Type B pancreatic cell (in vitro differentiated cells): ENCODE measurements at regions not wholly inside any gene's neighbourhood (a gene's known extent, or its start where the extent isn't known, plus 50 kb on each side); places are given as distances from the start of the nearest gene placed in this dataset.

Experiments used
- DNase-seq: peaks from one replicate; pipeline ENCODE4 v3.0.0; 2021; ENCODE audit warnings: mixed read lengths; ENCODE audit not compliant: unreplicated experiment; ENCODE audit errors: extremely low spot score
- H3K27ac Mint-ChIP-seq: 2 replicates; pipeline ENCODE4 v1.8.0; 2021; ENCODE audit warnings: mild to moderate bottlenecking, mixed read lengths
- H3K27me3 Mint-ChIP-seq: 2 replicates; pipeline ENCODE4 v1.8.0; 2021; ENCODE audit warnings: mixed read lengths
- H3K36me3 Mint-ChIP-seq: 2 replicates; pipeline ENCODE4 v1.8.0; 2021; ENCODE audit warnings: mixed read lengths
- H3K4me1 Mint-ChIP-seq: one replicate; pipeline ENCODE4 v1.8.0; 2021; ENCODE audit warnings: mixed read lengths; ENCODE audit not compliant: unreplicated experiment
- H3K4me3 Mint-ChIP-seq: 2 replicates; pipeline ENCODE4 v1.8.0; 2021; ENCODE audit warnings: mild to moderate bottlenecking, mixed read lengths
- H3K9me3 Mint-ChIP-seq: 2 replicates; pipeline ENCODE4 v1.8.0; 2021; ENCODE audit warnings: mixed read lengths
- CTCF ChIP-seq: fragments of 200-600 bp; sonication (generic); conservative IDR thresholded peaks from 2 replicates; pipeline ENCODE4 v1.5.0; 2021; ENCODE audit warnings: antibody characterized with exemption, mild to moderate bottlenecking

DNA sequence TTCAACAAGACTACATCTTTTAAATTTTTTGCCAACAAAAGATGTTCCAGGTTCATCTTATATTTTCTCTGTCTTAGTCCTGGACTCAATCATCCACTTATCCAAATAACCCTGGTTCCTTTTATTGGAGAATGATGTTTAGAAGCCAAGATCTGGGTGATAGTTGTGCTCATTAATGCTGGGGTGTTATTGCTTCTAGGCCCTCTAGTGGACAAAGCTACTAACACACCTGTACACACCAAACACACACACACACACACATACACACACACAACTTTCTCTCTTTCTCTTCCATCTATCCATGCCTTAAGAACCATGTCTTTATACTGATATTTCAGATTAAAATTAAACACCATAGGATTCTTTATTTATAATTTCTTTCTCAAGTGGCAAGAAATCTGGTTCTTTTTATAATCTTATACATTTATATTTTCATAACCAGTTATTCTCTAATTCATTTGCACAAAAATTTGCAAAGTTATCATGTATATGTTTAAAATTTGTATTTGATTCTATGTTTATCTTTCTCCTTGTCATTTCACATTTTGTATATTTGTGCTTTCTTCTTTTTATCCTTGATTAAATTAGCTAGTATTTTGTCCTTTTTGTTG, 179.1 kb upstream of the SMIM23 start:
- H3K27me3 Mint-ChIP-seq = peaks cover 18% of the 10 kb centered on the region
- peaks cover 8% of the 10 kb centered on the region for H3K9me3 Mint-ChIP-seq
- no peak overlapping the region for H3K27ac Mint-ChIP-seq
- no peaks in the 10 kb centered on the region for H3K36me3 Mint-ChIP-seq
- DNase-seq = no peak
- H3K4me3 Mint-ChIP-seq = no peak overlapping the region
- H3K4me1 Mint-ChIP-seq = no peaks in the 10 kb centered on the region
- TF ChIP-seq CTCF = peak; percentile 66

DNA sequence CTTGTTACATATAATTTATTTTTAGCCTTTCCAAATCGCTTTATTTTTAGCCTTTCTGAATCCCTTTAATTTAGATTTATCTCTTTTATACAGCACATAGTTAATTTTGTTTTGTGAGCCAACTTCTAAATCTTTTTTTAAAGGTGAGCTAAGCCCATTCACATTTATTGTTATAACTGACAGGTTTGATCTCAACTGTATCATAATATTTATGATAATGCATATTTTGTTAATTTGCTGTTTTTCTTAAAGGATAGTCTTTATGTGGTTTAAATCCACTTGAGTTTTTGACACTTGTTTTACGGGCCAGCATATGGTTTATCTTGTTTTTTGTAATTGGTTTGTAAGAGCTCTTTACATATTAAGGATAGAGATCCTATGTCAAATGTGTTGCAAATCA, 177.8 kb upstream of the SMIM23 start:
- Mint-ChIP-seq H3K27me3 (peaks cover 24% of the 10 kb centered on the region), H3K4me1 (peaks cover 3% of the 10 kb centered on the region), H3K27ac (no peak overlapping the region)

DNA sequence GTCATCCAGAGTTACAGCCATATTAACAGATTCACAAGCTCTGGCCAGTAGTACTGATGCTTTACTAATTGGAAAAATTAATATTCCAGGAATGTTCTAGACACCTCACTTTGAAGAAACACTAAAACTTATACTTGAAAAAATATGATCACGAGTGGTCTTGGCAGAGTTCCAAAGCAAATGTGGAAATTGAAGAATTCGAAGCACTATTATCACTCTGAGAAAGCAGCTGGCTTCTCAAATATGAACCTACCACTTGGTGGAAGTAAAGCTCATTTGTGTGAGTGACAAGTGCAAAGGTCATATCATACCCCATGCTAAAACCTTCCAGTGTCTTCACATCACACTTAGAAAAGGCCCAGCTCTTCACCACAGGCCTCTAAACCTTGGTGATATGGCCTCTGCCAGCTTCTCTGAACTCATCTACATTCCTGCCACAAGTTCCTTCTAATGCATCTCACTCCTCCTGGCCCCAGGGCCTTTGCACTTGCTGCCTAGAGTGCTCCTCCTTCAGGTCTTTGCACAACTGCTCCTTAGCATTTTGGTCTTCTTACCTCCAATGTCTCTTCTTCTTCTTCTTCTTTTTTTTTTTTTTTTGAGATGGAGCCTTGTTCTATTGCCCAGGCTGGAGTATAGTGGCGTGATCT, 175.7 kb upstream of the SMIM23 start:
- DNase-seq = no peak
- H3K27me3 Mint-ChIP-seq = peaks cover 21% of the 10 kb centered on the region
- TF ChIP-seq CTCF = no peak
- H3K36me3 Mint-ChIP-seq = no peaks in the 10 kb centered on the region
- no peak overlapping the region for H3K27ac Mint-ChIP-seq
- H3K9me3 Mint-ChIP-seq = peaks cover 8% of the 10 kb centered on the region
- peaks cover 8% of the 10 kb centered on the region for H3K4me1 Mint-ChIP-seq
- no peak overlapping the region for H3K4me3 Mint-ChIP-seq

More for the DNA sequence above, 177.8 kb upstream of the SMIM23 start:
- TF ChIP-seq CTCF = no peak
- DNase-seq = no peak
- Mint-ChIP-seq H3K36me3 (no peaks in the 10 kb centered on the region), H3K9me3 (peaks cover 8% of the 10 kb centered on the region), H3K4me3 (no peak overlapping the region)

- Mint-ChIP-seq H3K27me3 (peaks cover 26% of the 10 kb centered on the region), H3K4me3 (no peak overlapping the region), H3K36me3 (no peaks in the 10 kb centered on the region), H3K4me1 (peaks cover 15% of the 10 kb centered on the region), H3K9me3 (peaks cover 8% of the 10 kb centered on the region), H3K27ac (no peak overlapping the region)
- no peak for DNase-seq
- TF ChIP-seq CTCF = no peak
These were observed 174.9 kb upstream of the SMIM23 start for GRCh38 chr5:171610686-171611085.

DNA sequence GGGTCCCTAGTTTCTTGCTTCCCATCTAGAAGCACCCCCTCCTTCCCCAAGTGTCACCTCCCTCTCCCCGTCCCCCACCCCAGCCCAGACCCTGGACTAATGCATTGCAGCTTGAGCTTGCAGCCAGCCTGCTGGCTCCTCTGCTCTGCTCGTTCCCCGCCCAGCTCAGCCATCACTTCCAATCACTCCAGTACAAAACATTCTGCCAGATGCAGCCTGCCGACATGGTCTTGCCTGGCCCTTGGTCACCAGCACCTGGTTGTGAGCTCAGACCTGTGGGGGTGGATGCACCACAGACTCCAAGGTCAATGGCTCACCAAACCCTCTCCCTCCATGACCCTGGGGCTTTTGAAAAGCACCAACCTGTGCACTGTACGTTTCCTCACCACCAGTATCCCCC, 172.9 kb upstream of the SMIM23 start:
- no peak overlapping the region for H3K4me3 Mint-ChIP-seq
- no peaks in the 10 kb centered on the region for H3K36me3 Mint-ChIP-seq
- no peak overlapping the region for H3K27ac Mint-ChIP-seq
- H3K4me1 Mint-ChIP-seq = peaks cover 15% of the 10 kb centered on the region
- peaks cover 34% of the 10 kb centered on the region for H3K27me3 Mint-ChIP-seq
- DNase-seq = no peak
- TF ChIP-seq CTCF = no peak
- peaks cover 3% of the 10 kb centered on the region for H3K9me3 Mint-ChIP-seq
